GM19452 (cell line): ENCODE measurements at regions not wholly inside any gene's neighbourhood (a gene's known extent, or its start where the extent isn't known, plus 50 kb on each side); places are given as distances from the start of the nearest gene placed in this dataset.

ENCODE experiments used
- ATAC-seq: cut with Tn5 transposase; IDR thresholded peaks from one replicate; pipeline ENCODE4 v1.9.1; 2021; ENCODE audit not compliant: unreplicated experiment

DNA sequence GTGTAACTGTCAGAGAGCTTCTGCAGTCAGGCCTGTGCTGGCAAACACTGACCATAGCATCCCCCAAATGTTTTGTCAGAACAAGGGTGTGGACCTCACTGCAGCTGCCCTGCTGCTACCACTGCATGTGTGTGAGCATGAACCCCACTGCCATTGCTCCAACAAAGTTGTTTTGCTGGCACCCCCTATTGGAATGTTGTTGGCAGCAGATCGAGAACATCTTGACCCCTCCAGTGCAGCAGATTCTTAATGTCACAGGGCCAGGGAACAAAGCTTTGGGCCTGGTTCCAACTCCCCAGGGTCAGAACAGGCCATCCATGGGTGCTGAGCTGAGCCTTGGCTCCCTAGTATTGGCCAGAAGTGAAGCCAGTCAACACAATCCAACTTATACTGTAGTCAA lies 1537.4 kb downstream of the NCAM2 start:
- no peak for ATAC-seq

DNA sequence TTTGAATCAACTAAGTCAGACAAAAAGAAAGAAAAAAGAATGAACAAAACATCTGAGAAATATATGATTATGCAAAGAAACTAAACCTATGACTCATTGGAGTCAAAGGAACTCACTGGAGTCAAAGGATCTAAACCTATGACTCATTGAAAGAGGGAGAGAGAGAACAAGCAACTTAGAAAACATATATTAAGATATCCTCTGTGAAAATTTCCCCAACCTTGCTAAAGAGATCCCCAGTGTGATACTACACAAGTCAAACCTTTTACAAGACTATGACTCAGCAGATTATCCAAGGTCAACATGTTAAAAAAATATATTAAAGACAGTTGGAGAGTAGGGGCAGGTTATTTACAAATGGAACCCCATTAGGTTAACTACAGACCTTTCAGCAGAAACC lies 1538.3 kb downstream of the NCAM2 start:
- ATAC-seq: no peak

DNA sequence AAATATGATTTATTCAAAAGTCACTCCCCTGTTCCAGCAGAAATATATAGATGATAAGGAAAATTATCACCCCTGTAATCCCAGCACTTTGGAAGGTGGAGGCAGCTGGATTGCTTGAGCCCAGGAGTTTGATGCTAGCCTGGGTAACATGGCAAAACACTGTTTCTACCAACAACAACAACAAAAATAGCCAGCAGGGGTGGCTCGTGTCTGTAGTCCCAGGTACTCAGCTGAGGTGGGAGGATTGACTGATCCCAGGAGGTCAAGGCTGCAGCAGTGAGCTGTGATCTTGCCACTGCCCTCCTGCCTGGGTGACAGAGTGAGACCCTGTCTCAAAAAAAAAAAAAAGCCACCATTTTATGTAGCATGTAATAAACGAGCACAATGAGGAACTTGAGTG lies 1546.5 kb downstream of the NCAM2 start:
- no peak for ATAC-seq

DNA sequence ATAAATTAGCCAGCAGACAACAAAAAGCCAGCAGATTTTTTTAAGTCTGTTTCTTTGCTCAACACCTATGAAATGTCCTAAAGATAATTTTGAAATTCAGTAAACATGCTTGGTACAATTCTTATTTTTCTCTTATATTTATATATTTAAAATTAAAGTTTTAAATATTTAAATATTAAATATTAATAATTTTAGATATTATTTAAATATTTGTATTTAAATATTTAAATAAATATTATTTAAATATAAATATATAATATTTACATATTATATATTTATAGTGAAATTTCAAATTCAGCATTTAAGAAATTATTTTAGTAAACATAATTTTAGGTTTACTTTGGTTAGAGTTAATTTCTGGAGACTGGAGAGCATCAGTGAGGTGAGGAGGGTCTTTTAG lies 1554.2 kb downstream of the NCAM2 start:
- no peak for ATAC-seq

DNA sequence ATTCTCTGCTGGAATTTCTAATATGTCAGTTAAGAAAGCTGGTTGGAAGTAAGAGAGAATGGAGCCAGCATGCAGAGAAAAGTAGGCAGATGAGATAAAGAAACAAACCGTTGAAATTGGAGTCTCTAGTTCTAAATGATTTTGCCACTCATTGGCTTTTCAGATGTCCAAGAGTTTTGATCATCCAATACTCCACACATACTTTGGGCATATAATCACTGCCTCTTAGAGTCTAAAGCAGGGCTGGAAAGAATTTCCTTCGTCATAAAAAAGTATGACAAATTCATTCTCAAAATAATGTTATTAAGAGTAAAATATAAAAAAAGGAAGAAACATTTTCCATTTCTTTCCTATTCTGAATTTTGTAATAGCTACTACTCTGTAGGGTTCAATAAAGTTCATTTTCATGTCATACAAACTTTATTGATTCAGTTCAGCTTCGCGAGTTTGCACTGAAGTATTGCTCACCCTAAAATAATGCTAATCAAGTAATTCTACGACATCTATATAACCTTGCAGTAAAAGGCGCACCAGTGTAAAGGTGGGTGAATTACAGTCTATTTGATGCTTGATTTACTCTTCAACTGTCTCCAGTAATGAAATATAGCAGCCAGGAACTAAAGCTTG lies 1556.6 kb downstream of the NCAM2 start:
- no peak for ATAC-seq

DNA sequence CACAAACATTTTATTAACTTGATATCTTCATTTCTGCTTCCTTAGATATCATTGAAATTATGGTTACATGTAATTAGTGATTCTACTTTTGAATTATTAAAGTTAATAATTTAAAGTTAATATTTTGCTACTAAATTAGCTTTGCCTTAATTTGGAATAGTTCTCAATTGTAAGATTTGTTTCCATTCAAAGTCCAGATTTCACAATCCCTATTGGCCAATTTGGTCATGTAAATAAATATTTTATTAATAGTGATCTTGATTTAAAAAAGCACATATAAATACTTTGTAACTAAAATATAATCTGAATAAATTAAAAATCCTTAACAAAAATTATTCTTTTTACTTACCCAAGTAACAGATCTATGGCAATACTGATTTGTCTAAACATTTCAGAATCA lies 1558.6 kb downstream of the NCAM2 start:
- no peak for ATAC-seq

DNA sequence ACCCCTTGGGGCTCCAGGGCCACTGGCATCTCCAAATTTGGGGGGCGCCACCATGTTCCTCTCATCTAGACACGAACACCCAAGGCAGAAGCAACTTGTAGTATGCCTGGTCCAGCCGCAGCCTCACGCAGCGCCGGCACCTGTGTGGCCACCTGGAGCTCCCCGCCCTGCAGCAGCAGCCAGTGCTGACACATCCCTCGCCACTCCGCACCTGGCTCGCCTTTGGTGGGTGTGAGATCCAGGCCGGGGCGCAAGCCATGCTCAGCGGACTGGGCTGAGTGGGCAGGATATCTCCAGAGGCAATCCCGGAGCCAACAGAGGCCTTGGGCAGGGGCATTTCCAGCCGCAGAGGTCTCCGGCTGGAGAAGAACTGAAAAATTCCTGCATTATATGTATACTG lies 1563.7 kb downstream of the NCAM2 start:
- ATAC-seq: no peak

DNA sequence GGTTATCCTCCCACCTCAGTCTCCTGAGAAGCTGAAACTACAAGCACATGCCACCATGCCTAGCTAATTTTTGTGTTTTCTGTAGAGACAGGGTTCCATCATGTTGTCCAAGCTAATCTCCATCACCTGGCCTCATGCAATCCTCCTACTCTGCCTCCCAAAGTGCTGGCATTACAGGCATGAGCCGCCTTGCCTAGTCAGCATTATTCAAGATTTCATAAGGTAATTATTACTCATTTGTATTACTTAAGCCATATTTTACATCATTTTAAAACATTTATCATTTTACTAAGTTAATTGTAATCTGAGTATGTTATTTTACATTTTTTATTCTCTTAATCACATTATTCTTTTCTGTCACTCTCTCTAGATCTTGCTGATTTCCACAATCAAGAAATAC lies 1575.6 kb downstream of the NCAM2 start:
- no peak for ATAC-seq

DNA sequence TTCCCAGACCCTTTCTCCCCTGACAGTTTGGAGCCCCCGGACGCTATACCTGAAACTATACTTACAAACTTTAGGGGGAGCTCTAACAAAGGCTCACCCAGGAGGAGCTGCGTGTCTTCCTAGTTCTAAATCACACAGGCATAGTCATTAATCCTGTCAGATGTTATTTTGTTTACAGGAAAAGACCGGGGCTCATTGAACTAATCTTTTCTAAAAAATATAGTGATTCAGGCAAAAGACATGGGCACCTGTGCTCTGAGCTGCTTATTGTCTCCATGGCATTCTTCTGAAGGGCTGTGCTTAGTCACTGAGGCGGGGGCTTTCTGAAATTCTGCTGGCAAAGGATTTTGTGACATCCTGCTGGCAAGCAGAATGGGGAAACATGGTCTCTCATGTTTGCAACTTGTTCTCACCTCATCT lies 1577.0 kb downstream of the NCAM2 start:
- no peak for ATAC-seq

DNA sequence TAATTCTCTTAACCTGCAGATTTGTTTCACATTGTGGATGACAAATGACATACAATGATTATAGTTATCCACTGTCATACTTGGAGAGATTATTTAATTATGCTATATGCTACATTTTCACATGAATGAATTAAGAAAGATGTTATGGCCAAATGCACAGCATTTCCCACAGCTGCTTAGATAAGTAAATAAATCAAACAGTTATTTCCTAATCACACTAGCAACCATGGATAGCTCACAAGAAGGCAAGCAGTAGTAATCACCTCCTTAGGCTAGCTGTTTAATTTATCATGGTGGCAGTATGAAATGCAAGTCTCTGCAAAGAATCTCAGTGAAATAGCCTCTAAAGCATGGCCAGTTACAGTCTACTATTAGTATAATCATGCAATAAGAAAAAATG lies 1581.5 kb downstream of the NCAM2 start:
- ATAC-seq: no peak

DNA sequence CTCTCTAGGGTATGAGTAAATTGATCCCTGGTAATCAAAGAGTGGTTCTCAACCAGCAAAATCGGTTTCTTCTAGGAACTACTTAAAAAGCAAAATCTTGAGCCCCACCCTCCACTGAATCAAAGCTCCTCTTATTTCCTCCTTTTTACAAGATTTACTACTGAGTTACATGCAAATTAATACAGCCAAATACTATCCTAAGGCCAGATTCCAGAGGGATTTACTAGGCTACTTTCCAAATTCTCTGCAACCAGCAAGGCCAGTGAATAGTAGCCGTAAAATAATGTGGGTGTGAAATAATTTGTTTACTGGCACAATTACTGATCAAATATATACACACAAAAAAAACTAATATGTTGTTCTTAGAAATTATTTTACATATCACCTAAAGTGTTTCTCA lies 1583.8 kb downstream of the NCAM2 start:
- ATAC-seq: no peak

DNA sequence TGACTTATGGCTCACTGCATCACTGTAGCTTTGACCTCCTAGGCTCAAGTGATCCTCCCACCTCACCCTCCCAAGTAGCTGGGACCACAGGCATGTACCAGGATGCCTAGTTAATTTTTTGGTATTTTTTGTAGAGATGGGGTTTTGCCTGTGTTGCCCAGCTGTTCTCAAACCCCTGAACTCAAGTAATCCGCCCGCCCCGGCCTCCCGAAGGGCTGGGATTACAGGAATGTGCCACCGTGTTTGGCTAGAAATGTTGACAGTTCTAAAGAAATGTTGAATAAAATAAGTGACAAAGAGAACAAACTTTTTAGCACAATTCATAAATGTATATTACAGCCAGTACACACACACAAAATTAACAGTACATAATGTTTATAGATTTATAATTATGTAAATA lies 1586.1 kb downstream of the NCAM2 start:
- ATAC-seq: no peak

DNA sequence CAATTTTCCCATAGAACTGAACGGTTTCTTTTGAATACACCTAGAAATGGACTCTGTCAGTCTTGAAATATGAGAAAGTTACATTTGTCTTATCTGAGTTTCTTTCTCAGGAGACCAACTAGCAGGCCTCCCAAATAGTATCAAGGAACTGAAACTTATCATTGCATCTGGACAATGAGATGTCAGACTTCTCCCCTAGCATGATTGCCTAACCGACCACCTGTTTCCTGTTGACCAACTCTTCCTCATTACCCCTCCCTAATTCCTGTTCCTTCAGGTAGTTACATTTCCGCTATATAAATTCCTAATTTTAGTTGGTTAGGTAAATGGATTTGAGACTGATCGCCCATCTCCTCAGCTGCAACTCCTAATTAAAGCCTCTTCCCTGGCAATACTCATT lies 1587.3 kb downstream of the NCAM2 start:
- ATAC-seq: no peak

DNA sequence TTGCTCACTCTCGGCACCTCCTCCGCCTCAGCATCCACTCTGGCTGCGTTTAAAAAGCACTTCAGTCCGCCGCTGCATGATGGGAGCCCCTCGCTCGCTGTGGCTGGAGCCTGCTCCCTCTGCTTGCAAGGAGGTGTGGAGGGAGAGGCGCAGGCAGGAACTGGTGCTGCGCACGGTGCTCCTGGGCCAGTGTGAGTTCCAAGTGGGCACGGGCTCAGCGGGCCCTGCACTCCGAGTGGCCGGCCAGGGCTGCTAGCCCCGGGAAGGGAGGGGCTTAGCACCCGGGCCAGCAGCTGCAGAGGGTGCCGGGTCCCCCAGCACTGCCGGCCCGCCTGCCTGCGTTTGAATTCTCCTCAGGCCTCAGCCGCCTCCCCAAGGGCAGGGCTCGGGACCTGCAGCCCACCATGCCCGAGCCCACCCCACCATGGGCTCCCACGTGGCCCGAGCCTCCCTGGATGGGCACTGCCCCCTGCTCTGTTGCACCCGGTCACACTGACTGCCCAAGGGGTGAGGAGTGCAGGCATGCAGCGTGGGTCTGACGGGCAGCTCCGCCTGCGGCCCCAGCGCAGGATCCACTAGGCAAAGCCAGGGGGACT lies 1599.5 kb downstream of the NCAM2 start:
- ATAC-seq: no peak

DNA sequence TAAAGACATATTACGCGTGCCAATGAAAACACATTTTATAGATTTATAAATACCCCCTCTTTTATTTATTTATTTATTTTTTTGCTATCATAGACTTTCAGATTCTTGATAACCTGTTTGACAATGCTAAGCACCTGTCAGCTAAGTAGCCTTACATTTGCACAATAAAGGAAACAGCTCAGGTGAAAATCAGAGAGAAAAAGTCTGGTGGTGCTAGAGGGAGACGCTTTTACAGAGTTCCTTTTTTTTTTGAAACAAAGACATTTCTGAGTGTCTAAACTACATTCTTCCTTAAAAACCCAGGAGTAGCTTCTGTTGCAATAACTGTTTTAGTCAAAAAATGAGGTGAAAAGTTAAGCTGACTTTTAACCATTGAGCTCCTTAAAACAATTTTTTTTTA lies 1611.6 kb downstream of the NCAM2 start:
- ATAC-seq: no peak

DNA sequence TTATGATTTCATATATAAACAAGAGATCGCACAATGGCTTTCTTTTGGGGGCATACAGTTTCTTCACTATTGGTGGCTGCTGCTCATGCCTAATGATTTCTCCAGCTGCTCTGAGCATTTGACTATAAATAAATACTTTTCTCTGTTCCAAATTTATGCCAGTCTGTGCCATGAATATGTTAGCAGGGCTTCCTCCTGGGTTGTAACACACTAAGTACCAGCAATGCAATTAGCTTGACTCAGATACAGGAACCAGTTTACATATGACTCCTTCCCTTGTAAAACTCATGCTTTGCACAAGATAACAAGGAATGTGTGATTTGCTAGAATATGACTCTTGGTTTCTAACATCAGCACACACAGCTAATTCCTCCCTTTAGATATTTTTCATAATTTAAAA lies 1629.7 kb downstream of the NCAM2 start:
- no peak for ATAC-seq

DNA sequence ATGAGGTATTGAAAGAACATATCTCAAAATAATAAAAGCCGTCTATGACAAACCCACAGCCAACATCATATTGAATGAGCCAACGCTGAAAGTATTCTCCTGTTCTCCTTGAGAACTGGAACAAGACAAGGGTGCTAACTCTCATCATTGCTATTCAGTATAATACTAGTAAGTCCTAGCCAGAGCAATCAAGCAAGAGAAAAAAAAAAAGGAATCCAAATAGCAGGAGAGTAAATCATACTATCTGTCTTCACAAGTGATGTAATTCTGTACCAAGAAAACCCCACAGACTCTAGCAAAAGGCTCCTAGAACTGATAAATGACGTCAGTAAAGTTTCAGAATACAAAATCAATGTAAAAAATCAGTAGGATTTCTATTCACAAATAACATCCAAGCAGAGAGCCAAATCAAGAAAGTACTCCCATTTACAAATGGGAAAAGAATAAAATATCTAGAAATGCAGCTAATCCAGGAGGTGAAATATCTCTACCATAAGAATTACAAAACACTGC lies 1632.8 kb downstream of the NCAM2 start:
- no peak for ATAC-seq

DNA sequence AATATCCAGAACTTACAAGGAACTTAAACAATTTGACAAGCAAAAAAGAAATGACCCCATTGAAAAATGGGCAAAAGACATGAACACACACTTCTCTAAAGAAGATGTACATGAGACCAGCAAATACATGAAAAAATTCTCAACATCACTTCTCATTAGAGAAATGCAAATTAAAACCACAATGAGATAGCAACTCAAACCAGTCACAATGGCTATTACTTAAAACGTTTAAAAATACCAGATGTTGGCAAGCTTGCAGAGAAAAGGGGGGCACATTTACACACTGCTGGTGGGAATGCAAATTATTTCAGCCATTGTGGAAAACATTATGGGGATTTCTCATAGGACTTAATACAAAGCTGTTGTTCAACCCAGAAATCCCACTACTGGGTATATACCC lies 1634.0 kb downstream of the NCAM2 start:
- ATAC-seq: no peak

DNA sequence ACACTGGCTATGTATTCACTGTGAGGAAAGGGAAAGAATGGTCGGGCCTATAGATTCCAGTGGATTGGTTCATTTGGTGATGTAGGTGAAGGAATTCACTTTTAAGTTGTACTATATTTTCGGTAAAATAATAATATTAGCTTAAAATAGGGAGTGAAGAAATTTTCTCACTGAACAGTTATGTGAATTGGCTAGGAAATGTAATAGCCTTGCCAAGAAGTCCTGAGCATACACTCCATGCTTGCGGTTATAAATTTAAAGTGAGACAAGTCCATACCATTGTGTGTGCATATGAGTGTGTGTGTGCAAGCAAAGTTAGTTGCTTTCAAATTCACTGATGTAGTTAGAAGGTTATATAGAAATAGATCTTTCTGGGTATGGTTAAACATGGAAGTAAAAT lies 1651.0 kb downstream of the NCAM2 start:
- ATAC-seq: no peak

DNA sequence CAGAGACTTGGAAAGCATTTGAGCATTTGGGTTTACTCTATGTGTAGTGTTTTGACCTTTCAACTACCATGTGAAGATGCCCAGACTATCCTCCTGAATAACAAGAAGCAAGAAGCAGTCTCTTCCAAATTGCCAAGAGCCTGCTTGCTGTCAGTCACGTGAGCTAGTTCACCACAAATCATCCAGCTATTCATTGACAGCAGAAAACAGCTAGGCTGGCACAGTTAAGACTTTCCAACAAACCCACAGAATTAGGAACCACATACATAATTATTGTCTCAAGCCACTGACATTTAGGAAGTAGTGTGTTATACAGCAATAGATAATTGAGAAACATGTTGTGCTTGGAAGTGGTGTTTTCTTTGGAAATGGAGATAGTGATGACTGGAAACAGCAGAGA lies 1652.0 kb downstream of the NCAM2 start:
- no peak for ATAC-seq

DNA sequence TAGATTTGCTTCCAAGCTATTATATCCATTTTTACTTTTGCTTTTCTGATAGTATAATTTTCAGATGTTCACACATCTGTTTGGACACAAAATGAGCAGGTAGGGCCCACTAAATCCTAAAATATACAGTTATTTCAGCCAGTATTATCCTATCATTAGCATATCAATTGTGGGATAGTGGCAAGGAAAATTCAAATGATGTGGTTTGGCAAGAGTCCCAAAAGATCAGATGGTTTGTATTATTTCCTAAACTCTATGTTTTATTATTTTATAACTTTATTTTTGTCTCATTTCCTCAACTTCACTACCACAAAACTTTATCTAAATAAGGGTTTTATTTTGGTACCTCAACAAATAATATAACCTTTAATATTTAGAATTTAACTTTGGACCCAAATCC lies 1659.6 kb downstream of the NCAM2 start:
- no peak for ATAC-seq

DNA sequence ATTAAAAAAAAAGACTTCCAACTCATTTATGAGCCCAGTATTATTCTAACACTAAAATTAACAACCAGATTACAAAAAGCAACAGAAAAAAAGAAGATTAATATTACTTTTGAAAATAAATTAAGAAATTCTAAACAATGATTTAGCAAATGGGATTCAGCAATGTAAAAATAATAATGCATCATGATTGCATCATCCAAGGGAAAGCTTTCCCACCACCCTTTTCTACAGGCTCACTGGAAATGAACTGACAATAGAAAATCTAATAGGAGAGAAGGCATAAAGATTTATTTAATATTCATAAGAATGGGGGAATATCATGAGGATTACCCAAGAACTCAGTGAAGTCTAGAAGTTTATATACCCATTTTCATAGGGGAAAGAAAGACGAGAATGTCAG lies 1671.9 kb downstream of the NCAM2 start:
- ATAC-seq: no peak

DNA sequence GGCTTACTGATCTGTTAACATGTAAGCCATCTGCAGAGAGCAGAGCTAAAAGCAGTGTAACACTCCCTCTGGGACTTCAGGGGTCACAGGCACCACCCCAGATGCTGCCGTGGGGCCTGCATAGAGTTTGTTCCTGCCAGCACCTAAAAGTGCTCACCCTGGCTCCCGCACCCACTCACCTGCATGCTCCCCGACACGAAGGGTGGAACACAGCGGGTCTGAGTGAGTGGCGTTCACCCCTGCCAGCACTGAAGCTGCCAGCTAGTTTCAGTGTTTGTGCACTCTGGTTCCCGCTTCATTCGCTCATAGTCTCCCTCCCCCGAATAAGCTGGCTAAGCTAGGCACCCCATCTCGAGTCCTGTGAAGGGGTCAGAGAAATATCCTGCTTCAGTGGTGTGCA lies 1681.0 kb downstream of the NCAM2 start:
- ATAC-seq: no peak
